ENCODE measurements at regions not wholly inside any gene's neighbourhood (a gene's known extent, or its start where the extent isn't known, plus 50 kb on each side); places are given as distances from the start of the nearest gene placed in this dataset.

DNA sequence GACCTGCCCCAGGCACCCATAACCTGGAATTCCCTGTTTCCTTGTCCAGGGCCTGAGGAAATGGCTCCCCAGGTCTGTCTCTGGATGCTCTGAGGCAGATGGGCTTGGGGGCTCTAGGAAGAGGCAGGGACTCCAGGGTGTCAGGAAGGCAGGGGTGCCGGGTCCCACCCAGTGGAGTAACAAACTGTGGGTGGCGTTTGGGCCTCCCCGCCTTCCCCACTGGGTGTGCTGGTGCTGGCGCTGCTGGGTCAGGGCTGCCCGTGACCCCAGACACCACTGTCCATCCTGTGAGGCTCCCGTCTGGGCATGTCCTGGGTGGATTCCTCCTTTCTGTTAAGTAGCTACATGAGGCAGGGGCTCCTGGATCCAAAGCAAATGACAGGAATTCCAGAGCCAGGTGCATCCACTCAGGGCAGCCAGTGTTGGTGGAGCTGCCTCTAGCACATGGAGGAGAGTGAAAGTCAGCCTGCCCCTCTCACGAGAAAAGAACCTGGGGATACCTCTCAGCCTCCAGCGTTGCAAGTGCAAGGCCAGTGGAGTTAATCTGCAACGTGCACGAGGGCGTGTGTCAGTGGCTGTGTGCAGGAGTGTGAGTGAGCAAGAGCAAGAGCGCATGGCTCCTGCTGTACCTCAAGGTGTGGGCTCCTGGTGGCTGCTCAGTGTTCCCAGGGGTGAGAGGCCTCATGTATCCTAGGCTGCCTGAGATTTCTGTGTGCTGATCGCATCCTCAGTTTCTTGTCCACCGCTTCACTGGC, 403.1 kb downstream of the TMEM121 start:
- Histone ChIP-seq H3K9ac (ENCODE audit: low read length) (no peak overlapping the region), H3K9me3 (ENCODE audit: insufficient read depth, low read depth, low read length) (peaks cover 14% of the 10 kb centered on the region), H3K27ac (ENCODE audit: low read depth, low read length) (no peak overlapping the region), H3K4me3 (ENCODE audit: insufficient read depth, low read depth, low read length) (no peak overlapping the region), H2AFZ (ENCODE audit: low read depth, low read length) (no peak overlapping the region), H3K36me3 (ENCODE audit: insufficient read depth, low read length) (no peaks in the 10 kb centered on the region), H3K4me2 (ENCODE audit: low read length) (no peak overlapping the region), H4K20me1 (ENCODE audit: insufficient read depth, low read length) (no peaks in the 10 kb centered on the region), H3K4me1 (ENCODE audit: insufficient read depth, low read length) (no peaks in the 10 kb centered on the region), H3K79me2 (ENCODE audit: insufficient read depth, low read length) (no peaks in the 10 kb centered on the region), H3K27me3 (ENCODE audit: insufficient read depth, low read length) (no peaks in the 10 kb centered on the region)
- Mint-ChIP-seq H3K4me1 (ENCODE audit: low read depth, unreplicated experiment) (no peaks in the 10 kb centered on the region), H3K4me3 (ENCODE audit: unreplicated experiment) (no peak overlapping the region), H3K9me3 (ENCODE audit: unreplicated experiment) (peaks cover 11% of the 10 kb centered on the region), H3K27me3 (ENCODE audit: low read depth, unreplicated experiment) (no peaks in the 10 kb centered on the region), H3K27ac (ENCODE audit: unreplicated experiment) (no peak overlapping the region), H3K36me3 (ENCODE audit: low read depth, unreplicated experiment) (no peaks in the 10 kb centered on the region)
- TF ChIP-seq CTCF (IDR thresholded peaks at IDR 0.05; ENCODE audit: insufficient read depth, low read depth, low read length) (no peak), EZH2 (IDR thresholded peaks at IDR 0.05; ENCODE audit: insufficient read depth, low read length) (no peak)
- FAIRE-seq: no peak
- DNase-seq (ENCODE audit: low read depth): no peak

DNA sequence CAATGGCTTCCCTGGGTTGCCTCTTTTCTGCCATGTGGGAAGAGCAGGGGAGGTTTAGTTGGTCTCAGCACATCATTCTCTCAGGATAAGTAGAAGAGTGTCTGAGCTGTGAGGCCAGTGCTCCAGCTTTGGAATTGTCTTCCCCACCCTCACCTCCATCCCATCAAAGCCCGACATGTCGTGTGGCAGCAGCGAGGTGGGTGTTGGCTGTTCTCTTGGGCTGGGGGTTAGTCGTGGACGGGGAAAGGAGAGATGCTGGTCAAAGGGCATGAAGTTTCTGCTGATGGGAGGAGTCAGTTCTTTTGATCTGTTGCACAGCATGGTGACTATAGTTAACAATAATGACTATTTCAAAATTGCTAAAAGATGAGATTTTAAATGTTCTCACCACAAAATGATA, 404.2 kb downstream of the TMEM121 start:
- no peak for DNase-seq (ENCODE audit: low read depth)
- H3K4me1 Mint-ChIP-seq (ENCODE audit: low read depth, unreplicated experiment): no peaks in the 10 kb centered on the region
- H3K4me3 Mint-ChIP-seq (ENCODE audit: unreplicated experiment): no peak overlapping the region
- Histone ChIP-seq H3K4me3 (ENCODE audit: insufficient read depth, low read depth, low read length) (no peak overlapping the region), H3K27ac (ENCODE audit: low read depth, low read length) (no peak overlapping the region), H3K79me2 (ENCODE audit: insufficient read depth, low read length) (no peaks in the 10 kb centered on the region), H3K4me1 (ENCODE audit: insufficient read depth, low read length) (no peaks in the 10 kb centered on the region), H3K9me3 (ENCODE audit: insufficient read depth, low read depth, low read length) (peaks cover 16% of the 10 kb centered on the region), H3K36me3 (ENCODE audit: insufficient read depth, low read length) (no peaks in the 10 kb centered on the region), H3K4me2 (ENCODE audit: low read length) (no peak overlapping the region), H3K27me3 (ENCODE audit: insufficient read depth, low read length) (no peaks in the 10 kb centered on the region), H4K20me1 (ENCODE audit: insufficient read depth, low read length) (no peaks in the 10 kb centered on the region), H2AFZ (ENCODE audit: low read depth, low read length) (no peak overlapping the region), H3K9ac (ENCODE audit: low read length) (no peak overlapping the region)
- H3K9me3 Mint-ChIP-seq (ENCODE audit: unreplicated experiment): peaks cover 11% of the 10 kb centered on the region
- H3K36me3 Mint-ChIP-seq (ENCODE audit: low read depth, unreplicated experiment): no peaks in the 10 kb centered on the region
- FAIRE-seq: no peak
- TF ChIP-seq CTCF (IDR thresholded peaks at IDR 0.05; ENCODE audit: insufficient read depth, low read depth, low read length) (no peak), EZH2 (IDR thresholded peaks at IDR 0.05; ENCODE audit: insufficient read depth, low read length) (no peak)
- H3K27ac Mint-ChIP-seq (ENCODE audit: unreplicated experiment): no peak overlapping the region
- no peaks in the 10 kb centered on the region for H3K27me3 Mint-ChIP-seq (ENCODE audit: low read depth, unreplicated experiment)

DNA sequence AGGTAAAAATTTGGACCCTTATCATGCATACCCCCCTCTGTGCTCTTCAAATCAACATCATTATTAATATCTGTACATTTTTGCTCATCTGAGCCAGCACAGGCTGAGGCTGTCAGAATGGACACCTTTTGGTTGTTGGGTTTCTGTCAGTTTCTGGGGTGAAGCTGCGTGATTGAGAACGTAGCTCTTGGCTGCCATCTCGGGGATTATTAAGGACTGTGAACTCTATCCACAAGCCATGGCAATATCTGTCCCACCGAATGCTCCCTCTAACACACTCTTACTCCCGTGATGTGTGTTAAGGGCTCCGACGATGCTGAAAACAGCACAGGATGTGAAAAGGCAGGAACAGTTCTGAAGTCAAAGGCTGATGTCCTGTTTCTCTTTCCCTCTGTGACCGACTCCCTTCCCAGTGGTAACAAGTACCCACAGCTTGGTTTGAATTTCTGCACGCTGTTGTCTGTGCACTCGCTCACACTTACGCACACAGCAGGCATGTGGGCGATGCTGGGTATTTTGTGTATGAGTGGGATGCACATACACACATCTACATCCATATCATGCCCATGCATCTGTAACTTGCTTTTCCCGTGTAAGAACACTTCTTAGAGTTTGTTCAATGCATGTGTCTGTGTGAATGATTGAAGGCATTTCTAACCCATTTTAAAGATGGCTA, 405.6 kb downstream of the TMEM121 start:
- DNase-seq (ENCODE audit: low read depth) (no peak), FAIRE-seq (no peak)
- peaks cover 11% of the 10 kb centered on the region for H3K9me3 Mint-ChIP-seq (ENCODE audit: unreplicated experiment)
- H3K27me3 ChIP-seq (ENCODE audit: insufficient read depth, low read length): no peaks in the 10 kb centered on the region
- no peaks in the 10 kb centered on the region for H3K36me3 ChIP-seq (ENCODE audit: insufficient read depth, low read length)
- no peaks in the 10 kb centered on the region for H3K27me3 Mint-ChIP-seq (ENCODE audit: low read depth, unreplicated experiment)
- H3K4me3 ChIP-seq (ENCODE audit: insufficient read depth, low read depth, low read length): no peak overlapping the region
- H2AFZ ChIP-seq (ENCODE audit: low read depth, low read length): no peak overlapping the region
- no peak overlapping the region for H3K9ac ChIP-seq (ENCODE audit: low read length)
- no peak overlapping the region for H3K27ac ChIP-seq (ENCODE audit: low read depth, low read length)
- TF ChIP-seq EZH2 (IDR thresholded peaks at IDR 0.05; ENCODE audit: insufficient read depth, low read length) (no peak), CTCF (IDR thresholded peaks at IDR 0.05; ENCODE audit: insufficient read depth, low read depth, low read length) (no peak)
- no peak overlapping the region for H3K4me2 ChIP-seq (ENCODE audit: low read length)
- no peaks in the 10 kb centered on the region for H3K4me1 ChIP-seq (ENCODE audit: insufficient read depth, low read length)
- no peaks in the 10 kb centered on the region for H3K4me1 Mint-ChIP-seq (ENCODE audit: low read depth, unreplicated experiment)
- H4K20me1 ChIP-seq (ENCODE audit: insufficient read depth, low read length): no peaks in the 10 kb centered on the region
- no peak overlapping the region for H3K27ac Mint-ChIP-seq (ENCODE audit: unreplicated experiment)
- H3K79me2 ChIP-seq (ENCODE audit: insufficient read depth, low read length): no peaks in the 10 kb centered on the region
- H3K4me3 Mint-ChIP-seq (ENCODE audit: unreplicated experiment): no peak overlapping the region
- H3K9me3 ChIP-seq (ENCODE audit: insufficient read depth, low read depth, low read length): peaks cover 14% of the 10 kb centered on the region
- no peaks in the 10 kb centered on the region for H3K36me3 Mint-ChIP-seq (ENCODE audit: low read depth, unreplicated experiment)
